ENCODE measurements at regions not wholly inside any gene's neighbourhood (a gene's known extent, or its start where the extent isn't known, plus 50 kb on each side); places are given as distances from the start of the nearest gene placed in this dataset.

- TF ChIP-seq ZNF560 (tag by site-specific recombination; IDR thresholded peaks at IDR 0.05; ENCODE audit: borderline replicate concordance): no peak
- no peak for TF ChIP-seq ZNF214 (tag by site-specific recombination; IDR thresholded peaks at IDR 0.05; ENCODE audit: borderline replicate concordance)
- TF ChIP-seq PRDM6 (tag by site-specific recombination; IDR thresholded peaks at IDR 0.05): no peak
- TF ChIP-seq ZNF664 (tag by site-specific recombination; IDR thresholded peaks at IDR 0.05): no peak
- TF ChIP-seq ZBTB21 (tag by site-specific recombination; IDR thresholded peaks at IDR 0.05): no peak
- TF ChIP-seq ZNF777 (tag by site-specific recombination; IDR thresholded peaks at IDR 0.05; ENCODE audit: borderline replicate concordance): no peak
- no peak for TF ChIP-seq ZNF169 (tag by site-specific recombination; IDR thresholded peaks at IDR 0.05)
- peak; percentile 94 for TF ChIP-seq ZBTB7A (tag by site-specific recombination; IDR thresholded peaks at IDR 0.05; ENCODE audit: low read depth)
- peak; percentile 91; the same call in 1 of the 2 replicates for TF ChIP-seq ZNF561 (tag by site-specific recombination; IDR thresholded peaks at IDR 0.05; ENCODE audit: borderline replicate concordance)
- TF ChIP-seq RBAK (tag by site-specific recombination; IDR thresholded peaks at IDR 0.05): no peak
- TF ChIP-seq TSHZ1 (tag by site-specific recombination; IDR thresholded peaks at IDR 0.05; ENCODE audit: borderline replicate concordance): peak; percentile 57; the same call in 1 of the 2 replicates
- no peak for TF ChIP-seq ZNF292 (tag by site-specific recombination; IDR thresholded peaks at IDR 0.05; ENCODE audit: borderline replicate concordance, low read depth)
- no peak for TF ChIP-seq ZNF548 (tag by site-specific recombination; IDR thresholded peaks at IDR 0.05)
- TF ChIP-seq KLF1 (tag by site-specific recombination; IDR thresholded peaks at IDR 0.05): peak; percentile 78
- no peak for TF ChIP-seq ZNF114 (tag by site-specific recombination; IDR thresholded peaks at IDR 0.05)
- TF ChIP-seq ZIC2 (tag by site-specific recombination; IDR thresholded peaks at IDR 0.05): peak; percentile 65
- peak; percentile 87; the same call in 1 of the 2 replicates for TF ChIP-seq ZNF391 (tag by site-specific recombination; IDR thresholded peaks at IDR 0.05; ENCODE audit: borderline replicate concordance, low read depth)
- no peak; the same call in 1 of the 2 replicates for TF ChIP-seq INSM2 (tag by site-specific recombination; IDR thresholded peaks at IDR 0.05)
- peak; percentile 81 for TF ChIP-seq KLF9 (tag by site-specific recombination; IDR thresholded peaks at IDR 0.05; ENCODE audit: low read depth)
- TF ChIP-seq REPIN1 (tag by site-specific recombination; IDR thresholded peaks at IDR 0.05; ENCODE audit: low read depth): no peak
- peak; percentile 89 for TF ChIP-seq ZNF692 (tag by site-specific recombination; IDR thresholded peaks at IDR 0.05)
- peak; percentile 54; the same call in 1 of the 2 replicates for TF ChIP-seq ZNF324 (tag by site-specific recombination; IDR thresholded peaks at IDR 0.05)
- peak; percentile 83 for TF ChIP-seq KLF16 (tag by site-specific recombination; IDR thresholded peaks at IDR 0.05)
- no peak for TF ChIP-seq SCRT1 (tag by site-specific recombination; IDR thresholded peaks at IDR 0.05; ENCODE audit: borderline replicate concordance)
- no peak for TF ChIP-seq ZNF366 (tag by site-specific recombination; conservative IDR thresholded peaks at IDR 0.05)
- no peak for TF ChIP-seq ZNF239 (tag by site-specific recombination; IDR thresholded peaks at IDR 0.05)
- no peak for TF ChIP-seq ZNF23 (tag by site-specific recombination; IDR thresholded peaks at IDR 0.05; ENCODE audit: borderline replicate concordance)
- TF ChIP-seq ZNF24 (tag by site-specific recombination; IDR thresholded peaks at IDR 0.05): peak; percentile 50; the same call in 1 of the 2 replicates
- TF ChIP-seq ZNF658 (tag by site-specific recombination; IDR thresholded peaks at IDR 0.05): no peak
- peak; percentile 56 for TF ChIP-seq SP3 (tag by site-specific recombination; IDR thresholded peaks at IDR 0.05)
- TF ChIP-seq ZNF311 (tag by site-specific recombination; IDR thresholded peaks at IDR 0.05; ENCODE audit: borderline replicate concordance): no peak
Measured at GRCh38 chr10:29735628-29736365, 101.0 kb upstream of the SVIL start (continued).
